Neural cell (in vitro differentiated cells): ENCODE measurements at regions not wholly inside any gene's neighbourhood (a gene's known extent, or its start where the extent isn't known, plus 50 kb on each side); places are given as distances from the start of the nearest gene placed in this dataset.

Source experiments
- H2AFZ ChIP-seq: fragments of 200-600, 300-800 bp; sonication (generic), shearing (Covaris generic); 2 replicates; pipeline ENCODE4 v1.6.0; 2014; ENCODE audit warnings: low read depth, mild to moderate bottlenecking, antibody characterized with exemption, low read length, moderate library complexity
- H3F3A ChIP-seq: fragments of 200-600 bp; shearing (Covaris generic); 2 replicates; pipeline ENCODE4 v1.6.1; 2016; ENCODE audit warnings: mild to moderate bottlenecking, moderate library complexity, mixed read lengths, antibody characterized with exemption, low read length; ENCODE audit not compliant: insufficient read depth, poor library complexity, severe bottlenecking
- H3K27ac ChIP-seq: fragments of 200-600, 300-800 bp; sonication (generic), shearing (Covaris generic); 2 replicates; pipeline ENCODE4 v1.5.1; 2014; ENCODE audit warnings: mild to moderate bottlenecking, low read length, moderate library complexity
- H3K27me3 ChIP-seq: fragments of 300-800, 200-600 bp; sonication (generic), shearing (Covaris generic); 2 replicates; pipeline ENCODE4 v1.6.0; 2014; ENCODE audit warnings: mild to moderate bottlenecking, low read depth, low read length, moderate library complexity; ENCODE audit not compliant: insufficient read depth
- H3K36me3 ChIP-seq: fragments of 300-800, 200-600 bp; sonication (generic), shearing (Covaris generic); 2 replicates; pipeline ENCODE4 v1.5.1; 2014; ENCODE audit warnings: mild to moderate bottlenecking, antibody characterized with exemption, low read length, moderate library complexity; ENCODE audit not compliant: insufficient read depth
- H3K4me2 ChIP-seq: fragments of 300-800, 200-600 bp; sonication (generic), shearing (Covaris generic); 2 replicates; pipeline ENCODE4 v1.6.0; 2014; ENCODE audit warnings: mild to moderate bottlenecking, low read length
- H3K4me3 ChIP-seq: fragments of 300-800, 200-600 bp; sonication (generic), shearing (Covaris generic); 2 replicates; pipeline ENCODE4 v1.5.1; 2014; ENCODE audit warnings: mild to moderate bottlenecking, low read length, moderate library complexity
- H3K79me2 ChIP-seq: fragments of 200-600 bp; shearing (Covaris generic); replicated peaks from 2 replicates; pipeline ENCODE4 v1.6.0; 2014; ENCODE audit warnings: mild to moderate bottlenecking, low read length, moderate library complexity; ENCODE audit not compliant: insufficient read depth
- H3K9ac ChIP-seq: fragments of 300-800, 200-600 bp; sonication (generic), shearing (Covaris generic); 2 replicates; pipeline ENCODE4 v1.6.1; 2016; ENCODE audit warnings: mild to moderate bottlenecking, low read length, mixed read lengths
- H3K9me2 ChIP-seq: fragments of 200-600 bp; shearing (Covaris generic); 2 replicates; pipeline ENCODE4 v1.6.1; 2016; ENCODE audit warnings: mild to moderate bottlenecking, low read length, mixed read lengths; ENCODE audit not compliant: insufficient read depth
- H3K9me3 ChIP-seq: fragments of 200-600, 300-800 bp; sonication (generic), shearing (Covaris generic); 2 replicates; pipeline ENCODE4 v1.6.1; 2016; ENCODE audit warnings: mild to moderate bottlenecking, mixed run types, low read length, moderate library complexity, mixed read lengths
- H4K20me1 ChIP-seq: fragments of 200-600 bp; shearing (Covaris generic); 2 replicates; pipeline ENCODE4 v1.6.1; 2016; ENCODE audit warnings: mild to moderate bottlenecking, mixed run types; ENCODE audit not compliant: insufficient read depth
- CTCF ChIP-seq: fragments of 450-650 bp; IDR thresholded peaks from 2 replicates; pipeline ENCODE4 v1.5.1; 2014; ENCODE audit warnings: antibody characterized with exemption, mild to moderate bottlenecking, moderate library complexity; ENCODE audit not compliant: poor library complexity, severe bottlenecking
- EP300 ChIP-seq: fragments of 450-650 bp; conservative IDR thresholded peaks from 2 replicates; pipeline ENCODE4 v1.6.1; 2014; ENCODE audit warnings: antibody characterized with exemption, mild to moderate bottlenecking, moderate library complexity; ENCODE audit not compliant: poor library complexity, severe bottlenecking
- EZH2 ChIP-seq: fragments of 200-600, 300-800 bp; shearing (Covaris generic), sonication (generic); IDR thresholded peaks from 2 replicates; pipeline ENCODE4 v1.6.1; 2014; ENCODE audit warnings: antibody characterized with exemption, low read length, borderline replicate concordance, mild to moderate bottlenecking; ENCODE audit not compliant: insufficient read depth, poor library complexity, severe bottlenecking
- MXI1 ChIP-seq: fragments of 450-650 bp; conservative IDR thresholded peaks from 2 replicates; pipeline ENCODE4 v1.6.1; 2014; ENCODE audit warnings: antibody characterized with exemption, mild to moderate bottlenecking; ENCODE audit not compliant: poor library complexity, severe bottlenecking
- POLR2AphosphoS5 ChIP-seq: IDR thresholded peaks from 2 replicates; pipeline ENCODE4 v1.6.1; 2012
- RAD21 ChIP-seq: fragments of 450-650 bp; conservative IDR thresholded peaks from 2 replicates; pipeline ENCODE4 v1.6.1; 2014; ENCODE audit warnings: antibody characterized with exemption, mild to moderate bottlenecking, moderate library complexity
- SMC3 ChIP-seq: fragments of 450-650 bp; conservative IDR thresholded peaks from 2 replicates; pipeline ENCODE4 v1.6.1; 2014; ENCODE audit warnings: antibody characterized with exemption, mild to moderate bottlenecking, moderate library complexity; ENCODE audit not compliant: poor library complexity
- TAF1 ChIP-seq: IDR thresholded peaks from 2 replicates; pipeline ENCODE4 v1.6.1; 2012; ENCODE audit warnings: low read depth
- TF ChIP-seq, protein P1 (sequence below): IDR thresholded peaks from 2 replicates; pipeline ENCODE4 v1.6.1; 2012; ENCODE audit warnings: borderline replicate concordance

DNA sequence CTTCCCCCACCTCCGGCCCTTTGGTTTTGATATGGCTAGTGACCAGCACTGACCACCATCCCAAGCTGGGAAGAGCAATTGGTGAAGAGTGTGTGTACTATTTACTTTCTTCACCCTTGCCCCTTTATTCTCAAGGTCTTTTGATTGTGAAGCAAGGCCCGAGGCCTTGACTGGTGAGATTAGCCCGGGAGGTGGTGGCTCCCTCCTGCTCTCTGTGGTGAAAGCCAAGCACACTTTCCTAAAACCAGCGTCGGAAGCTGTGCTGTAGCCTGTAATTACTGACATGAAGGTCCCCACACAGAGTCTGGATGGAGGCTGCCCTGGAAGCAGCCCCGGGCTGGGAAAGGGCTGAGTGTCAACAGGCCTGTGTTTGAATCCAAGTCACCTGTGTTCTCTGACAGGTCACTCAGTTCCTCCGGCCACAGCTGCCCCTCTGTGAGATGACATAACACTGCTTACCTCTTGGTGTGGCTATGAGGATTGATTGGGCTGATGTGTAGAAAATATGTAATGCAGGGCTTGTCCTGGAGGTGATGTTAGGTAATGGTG lies 60.5 kb upstream of the PRR23C start:
- no peak overlapping the region for H2AFZ ChIP-seq
- no peaks in the 10 kb centered on the region for H3K27me3 ChIP-seq
- H3K9me2 ChIP-seq: no peaks in the 10 kb centered on the region
- no peak overlapping the region for H3K4me2 ChIP-seq
- H3K79me2 ChIP-seq: no peaks in the 10 kb centered on the region
- no peak overlapping the region for H3K9ac ChIP-seq
- no peak overlapping the region for H3K27ac ChIP-seq
- no peaks in the 10 kb centered on the region for H3K36me3 ChIP-seq
- H4K20me1 ChIP-seq: no peaks in the 10 kb centered on the region
- no peaks in the 10 kb centered on the region for H3K9me3 ChIP-seq
- no peak for TF ChIP-seq MXI1
- TF ChIP-seq EZH2: no peak
- TF ChIP-seq CTCF: no peak
- TF ChIP-seq SMC3: no peak
- TF ChIP-seq TAF1: no peak
- no peak for TF ChIP-seq POLR2AphosphoS5
- TF ChIP-seq, protein P1, sequence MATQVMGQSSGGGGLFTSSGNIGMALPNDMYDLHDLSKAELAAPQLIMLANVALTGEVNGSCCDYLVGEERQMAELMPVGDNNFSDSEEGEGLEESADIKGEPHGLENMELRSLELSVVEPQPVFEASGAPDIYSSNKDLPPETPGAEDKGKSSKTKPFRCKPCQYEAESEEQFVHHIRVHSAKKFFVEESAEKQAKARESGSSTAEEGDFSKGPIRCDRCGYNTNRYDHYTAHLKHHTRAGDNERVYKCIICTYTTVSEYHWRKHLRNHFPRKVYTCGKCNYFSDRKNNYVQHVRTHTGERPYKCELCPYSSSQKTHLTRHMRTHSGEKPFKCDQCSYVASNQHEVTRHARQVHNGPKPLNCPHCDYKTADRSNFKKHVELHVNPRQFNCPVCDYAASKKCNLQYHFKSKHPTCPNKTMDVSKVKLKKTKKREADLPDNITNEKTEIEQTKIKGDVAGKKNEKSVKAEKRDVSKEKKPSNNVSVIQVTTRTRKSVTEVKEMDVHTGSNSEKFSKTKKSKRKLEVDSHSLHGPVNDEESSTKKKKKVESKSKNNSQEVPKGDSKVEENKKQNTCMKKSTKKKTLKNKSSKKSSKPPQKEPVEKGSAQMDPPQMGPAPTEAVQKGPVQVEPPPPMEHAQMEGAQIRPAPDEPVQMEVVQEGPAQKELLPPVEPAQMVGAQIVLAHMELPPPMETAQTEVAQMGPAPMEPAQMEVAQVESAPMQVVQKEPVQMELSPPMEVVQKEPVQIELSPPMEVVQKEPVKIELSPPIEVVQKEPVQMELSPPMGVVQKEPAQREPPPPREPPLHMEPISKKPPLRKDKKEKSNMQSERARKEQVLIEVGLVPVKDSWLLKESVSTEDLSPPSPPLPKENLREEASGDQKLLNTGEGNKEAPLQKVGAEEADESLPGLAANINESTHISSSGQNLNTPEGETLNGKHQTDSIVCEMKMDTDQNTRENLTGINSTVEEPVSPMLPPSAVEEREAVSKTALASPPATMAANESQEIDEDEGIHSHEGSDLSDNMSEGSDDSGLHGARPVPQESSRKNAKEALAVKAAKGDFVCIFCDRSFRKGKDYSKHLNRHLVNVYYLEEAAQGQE: no peak
- no peak for TF ChIP-seq EP300
- TF ChIP-seq RAD21: no peak
- H3K4me3 ChIP-seq: no peak overlapping the region
- no peaks in the 10 kb centered on the region for H3F3A ChIP-seq

DNA sequence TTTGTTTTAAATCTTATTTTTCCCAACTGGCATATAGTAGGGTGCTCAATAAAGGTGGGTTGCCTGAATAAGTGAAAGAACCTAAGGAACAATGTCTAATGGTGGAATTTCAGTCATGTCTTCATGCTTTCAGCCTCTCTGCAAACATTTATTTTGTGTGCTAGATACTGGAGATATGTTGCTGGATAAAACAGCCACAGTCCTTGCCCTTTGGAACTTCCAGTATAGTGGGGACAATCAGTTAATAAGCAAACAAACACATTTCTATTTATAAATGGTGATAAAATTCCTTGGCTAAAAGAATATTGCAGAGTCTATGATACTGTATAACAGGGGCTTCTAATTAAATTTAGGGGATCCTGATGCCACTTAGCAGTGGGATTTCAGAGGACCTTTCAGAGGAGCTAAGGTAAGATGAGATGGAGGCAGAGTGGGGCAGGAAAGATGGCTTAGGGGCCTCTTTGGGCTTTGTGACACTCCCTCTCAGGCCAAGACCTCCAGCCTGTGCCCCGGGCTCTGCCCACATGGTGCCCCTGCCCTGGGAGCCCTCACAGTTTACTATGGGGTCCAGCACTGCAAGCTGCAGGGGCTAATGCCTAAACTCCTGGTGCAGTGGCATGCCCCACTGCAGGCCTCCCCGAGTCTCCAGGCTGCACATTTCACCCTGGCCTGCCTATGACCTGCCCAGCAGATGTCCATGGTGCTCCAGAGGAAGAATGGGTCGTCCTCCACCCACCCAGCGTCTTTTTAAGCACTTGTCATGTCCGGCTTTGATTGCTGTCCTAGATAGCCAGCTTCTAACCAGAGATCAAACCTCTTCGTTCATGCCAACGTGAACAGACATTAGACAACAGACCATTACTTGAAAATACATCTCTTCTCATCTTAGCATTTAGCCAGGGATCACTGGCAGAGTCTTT lies 61.6 kb upstream of the PRR23C start:
- Histone ChIP-seq H4K20me1 (no peaks in the 10 kb centered on the region), H2AFZ (no peak overlapping the region), H3K27ac (no peak overlapping the region), H3K9me3 (no peaks in the 10 kb centered on the region), H3K79me2 (no peaks in the 10 kb centered on the region), H3K9ac (no peak overlapping the region), H3F3A (no peaks in the 10 kb centered on the region), H3K9me2 (no peaks in the 10 kb centered on the region), H3K4me2 (no peak overlapping the region), H3K4me3 (no peak overlapping the region), H3K36me3 (no peaks in the 10 kb centered on the region), H3K27me3 (no peaks in the 10 kb centered on the region)
- TF ChIP-seq TAF1: no peak
- no peak for TF ChIP-seq EP300
- TF ChIP-seq EZH2: no peak
- no peak for TF ChIP-seq MXI1
- TF ChIP-seq RAD21: no peak
- TF ChIP-seq POLR2AphosphoS5: no peak
- TF ChIP-seq CTCF: no peak
- TF ChIP-seq, protein P1: no peak
- TF ChIP-seq SMC3: no peak
